B cell (primary cell): ENCODE measurements at regions not wholly inside any gene's neighbourhood (a gene's known extent, or its start where the extent isn't known, plus 50 kb on each side); places are given as distances from the start of the nearest gene placed in this dataset.

Source experiments
- ATAC-seq: fragments of 200-7000 bp; cut with Tn5 transposase; one replicate; pipeline ENCODE4 v1.10.0; 2021; ENCODE audit warnings: low read depth, mild to moderate bottlenecking, moderate number of reproducible peaks, moderate library complexity
- CTCF ChIA-PET: fragments of 350-600 bp; sonication (Branson Sonifier 250); formaldehyde crosslinking; loops from one replicate; lab custom pipeline; 2021; ENCODE audit warnings: antibody characterized with exemption, inconsistent platforms; lab: Charles Lee
- POLR2A ChIA-PET: fragments of 350-600 bp; sonication (Branson Sonifier 250); formaldehyde crosslinking; loops from one replicate; lab custom pipeline; 2021; ENCODE audit warnings: antibody characterized with exemption; lab: Charles Lee
- DNase-seq: peaks from one replicate; pipeline ENCODE4 v3.0.0; 2013
- H2AFZ ChIP-seq: 2 replicates; pipeline ENCODE4 v1.6.1; 2012; ENCODE audit warnings: mild to moderate bottlenecking, low read depth, low read length; ENCODE audit not compliant: insufficient read depth, poor library complexity, severe bottlenecking
- H3K27ac ChIP-seq, 2 donors: 1 replicate in 1 of 2; 2 replicates in 1 of 2; pipeline ENCODE4 v1.5.1; 2012 to 2013; ENCODE audit warnings: low read length in 2 of 2, mild to moderate bottlenecking in 2 of 2, moderate library complexity in 1 of 2
- H3K27me3 ChIP-seq, 4 experiments: fragments of 200-600 bp in 1 of 4; sonication (generic) in 1 of 4; replicated peaks in 1 of 4; 1 replicate in 2 of 4; 2 replicates in 2 of 4; pipeline versions ENCODE4 v1.6.1 to v1.7.0; 2013 to 2016; ENCODE audit warnings: low read length in 3 of 4, mild to moderate bottlenecking in 2 of 4, mixed read lengths in 1 of 4, moderate library complexity in 1 of 4; ENCODE audit not compliant: insufficient read depth in 4 of 4, control insufficient read depth in 3 of 4; ENCODE audit errors: control extremely low read depth in 1 of 4
- H3K36me3 ChIP-seq, 2 experiments: replicated peaks in 1 of 2; 1 replicate in 1 of 2; 2 replicates in 1 of 2; pipeline versions ENCODE4 v1.6.1 to v1.7.1; 2013; ENCODE audit warnings: low read length in 1 of 2; ENCODE audit not compliant: insufficient read depth in 2 of 2, control insufficient read depth in 1 of 2; ENCODE audit errors: control extremely low read depth in 1 of 2, extremely low read depth in 1 of 2
- H3K4me1 ChIP-seq, 2 donors: fragments of 200-600 bp in 1 of 2; sonication (generic) in 1 of 2; 1 replicate in 1 of 2; 2 replicates in 1 of 2; pipeline versions ENCODE4 v1.5.1 to v1.6.1; 2013 to 2017; ENCODE audit warnings: low read length in 2 of 2; ENCODE audit not compliant: control insufficient read depth in 2 of 2, insufficient read depth in 2 of 2
- H3K4me2 ChIP-seq: replicated peaks from 2 replicates; pipeline ENCODE3; 2012; ENCODE audit warnings: mild to moderate bottlenecking, low read depth, low read length; ENCODE audit not compliant: poor library complexity, severe bottlenecking
- H3K4me3 ChIP-seq, 5 experiments: fragments of 200-600 bp in 1 of 5; sonication (generic) in 1 of 5; 1 replicate in 3 of 5; 2 replicates in 2 of 5; pipeline versions ENCODE4 v1.5.1 to v1.7.0; 2011 to 2016; ENCODE audit warnings: low read length in 4 of 5, mild to moderate bottlenecking in 4 of 5, low read depth in 2 of 5, control low read depth in 1 of 5, moderate library complexity in 1 of 5; ENCODE audit not compliant: insufficient read depth in 1 of 5; ENCODE audit errors: control extremely low read depth in 1 of 5, extremely low read depth in 1 of 5
- H3K79me2 ChIP-seq: fragments of 200-600 bp; sonication (generic); one replicate; pipeline ENCODE4 v1.6.0; 2016; ENCODE audit warnings: low read length; ENCODE audit not compliant: control insufficient read depth, insufficient read depth
- H3K9ac ChIP-seq: fragments of 200-600 bp; sonication (generic); 2 replicates; pipeline ENCODE4 v1.6.1; 2017; ENCODE audit warnings: mild to moderate bottlenecking, low read length, moderate library complexity
- H3K9me3 ChIP-seq, 3 donors: one replicate each; pipeline versions ENCODE4 v1.6.1 to v1.7.1; 2013; ENCODE audit warnings: low read length in 2 of 3; ENCODE audit not compliant: control insufficient read depth in 2 of 3, insufficient read depth in 1 of 3; ENCODE audit errors: control extremely low read depth in 1 of 3
- H4K20me1 ChIP-seq: 2 replicates; pipeline ENCODE4 v1.6.0; 2012; ENCODE audit warnings: mild to moderate bottlenecking, low read length; ENCODE audit not compliant: insufficient read depth, control insufficient read depth, poor library complexity, severe bottlenecking
- H3K27ac Mint-ChIP-seq: one replicate; pipeline ENCODE4 v1.8.0; 2021; ENCODE audit warnings: mixed read lengths
- H3K27me3 Mint-ChIP-seq: one replicate; pipeline ENCODE4 v1.8.0; 2021; ENCODE audit warnings: mixed read lengths
- H3K4me1 Mint-ChIP-seq: one replicate; pipeline ENCODE4 v1.8.0; 2021; ENCODE audit warnings: mixed read lengths
- H3K4me3 Mint-ChIP-seq: one replicate; pipeline ENCODE4 v1.8.0; 2021; ENCODE audit warnings: mixed read lengths
- H3K9me3 Mint-ChIP-seq: one replicate; pipeline ENCODE4 v1.8.0; 2022; ENCODE audit warnings: mixed read lengths; ENCODE audit not compliant: insufficient read depth
- EZH2 ChIP-seq: IDR thresholded peaks from 2 replicates; pipeline ENCODE4 v1.6.1; 2012; ENCODE audit warnings: borderline replicate concordance, low read depth, mild to moderate bottlenecking, moderate library complexity, low read length; ENCODE audit not compliant: insufficient read depth, poor library complexity, severe bottlenecking
- WGBS: methylation state at CpG from one replicate; pipeline ENCODE4 v1.1.5; 2013; ENCODE audit warnings: missing lambda C conversion rate; ENCODE audit not compliant: insufficient coverage; 5-methylcytosine and 5-hydroxymethylcytosine counted together
- intact Hi-C: fragments of 100-400 bp; cut with micrococcal nuclease; formaldehyde crosslinking; loops from one replicate; pipeline ENCODE4 v1.10.0; 2022
- TF ChIP-seq, protein P1 (sequence below): fragments of 200-600 bp; IDR thresholded peaks from one replicate; pipeline ENCODE4 v1.8.0; 2022; ENCODE audit warnings: antibody characterized with exemption, mild to moderate bottlenecking

- Histone ChIP-seq H4K20me1 (no peaks in the 10 kb centered on the region), H2AFZ (no peak overlapping the region), H3K36me3 (no peaks in the 10 kb centered on the region), H3K4me1 (no peaks in the 10 kb centered on the region), H3K9ac (no peak overlapping the region), H3K27me3 (no peaks in the 10 kb centered on the region), H3K27ac (no peak overlapping the region), H3K4me2 (no peak overlapping the region), H3K79me2 (no peaks in the 10 kb centered on the region), H3K9me3 (no peaks in the 10 kb centered on the region), H3K4me3 (no peak overlapping the region)
- ATAC-seq (no peak), DNase-seq (no peak)
- Mint-ChIP-seq H3K4me1 (no peaks in the 10 kb centered on the region), H3K27ac (no peak overlapping the region), H3K4me3 (no peak overlapping the region), H3K9me3 (peaks cover 2% of the 10 kb centered on the region), H3K27me3 (no peaks in the 10 kb centered on the region)
- 100% methylated on average over 1 of the region's 3 CpGs for WGBS
- TF ChIP-seq, protein P1, sequence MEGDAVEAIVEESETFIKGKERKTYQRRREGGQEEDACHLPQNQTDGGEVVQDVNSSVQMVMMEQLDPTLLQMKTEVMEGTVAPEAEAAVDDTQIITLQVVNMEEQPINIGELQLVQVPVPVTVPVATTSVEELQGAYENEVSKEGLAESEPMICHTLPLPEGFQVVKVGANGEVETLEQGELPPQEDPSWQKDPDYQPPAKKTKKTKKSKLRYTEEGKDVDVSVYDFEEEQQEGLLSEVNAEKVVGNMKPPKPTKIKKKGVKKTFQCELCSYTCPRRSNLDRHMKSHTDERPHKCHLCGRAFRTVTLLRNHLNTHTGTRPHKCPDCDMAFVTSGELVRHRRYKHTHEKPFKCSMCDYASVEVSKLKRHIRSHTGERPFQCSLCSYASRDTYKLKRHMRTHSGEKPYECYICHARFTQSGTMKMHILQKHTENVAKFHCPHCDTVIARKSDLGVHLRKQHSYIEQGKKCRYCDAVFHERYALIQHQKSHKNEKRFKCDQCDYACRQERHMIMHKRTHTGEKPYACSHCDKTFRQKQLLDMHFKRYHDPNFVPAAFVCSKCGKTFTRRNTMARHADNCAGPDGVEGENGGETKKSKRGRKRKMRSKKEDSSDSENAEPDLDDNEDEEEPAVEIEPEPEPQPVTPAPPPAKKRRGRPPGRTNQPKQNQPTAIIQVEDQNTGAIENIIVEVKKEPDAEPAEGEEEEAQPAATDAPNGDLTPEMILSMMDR: no peak
- no peak for TF ChIP-seq EZH2
- intact Hi-C loops: no loop called here
- POLR2A ChIA-PET: no interaction called here
- CTCF ChIA-PET: no interaction called here
Observed at GRCh38 chr9:81174023-81174422, 515.3 kb downstream of the TLE1 start.

- Histone ChIP-seq H3K9me3 (peaks cover 0 to 3% (median 0%) of the 10 kb centered on the region in 3 donors), H3K27me3 (no peaks in the 10 kb centered on the region), H3K36me3 (no peaks in the 10 kb centered on the region), H3K4me3 (no peak overlapping the region), H2AFZ (no peak overlapping the region), H3K4me1 (no peaks in the 10 kb centered on the region), H4K20me1 (no peaks in the 10 kb centered on the region), H3K9ac (no peak overlapping the region), H3K4me2 (no peak overlapping the region), H3K79me2 (no peaks in the 10 kb centered on the region), H3K27ac (no peak overlapping the region)
- H3K9me3 Mint-ChIP-seq: peaks cover 4% of the 10 kb centered on the region
- H3K27me3 Mint-ChIP-seq: no peaks in the 10 kb centered on the region
- ATAC-seq (no peak), DNase-seq (no peak)
- H3K4me3 Mint-ChIP-seq: no peak overlapping the region
- ChIA-PET POLR2A (no interaction called here), CTCF (no interaction called here)
- H3K27ac Mint-ChIP-seq: no peak overlapping the region
- no peaks in the 10 kb centered on the region for H3K4me1 Mint-ChIP-seq
- intact Hi-C loops: no loop called here
- WGBS: no CpG with 5 or more reads among the region's 2 CpGs
- TF ChIP-seq, protein P1: no peak
- TF ChIP-seq EZH2: no peak
Observed at GRCh38 chr9:81171689-81172088, 517.7 kb downstream of the TLE1 start.
